NCI-H510A (cell line): ENCODE measurements at regions not wholly inside any gene's neighbourhood (a gene's known extent, or its start where the extent isn't known, plus 50 kb on each side); places are given as distances from the start of the nearest gene placed in this dataset.

Experiments
- DNase-seq: peaks from one replicate; lab custom pipeline; 2025; lab: John Stamatoyannopoulos, UW

DNA sequence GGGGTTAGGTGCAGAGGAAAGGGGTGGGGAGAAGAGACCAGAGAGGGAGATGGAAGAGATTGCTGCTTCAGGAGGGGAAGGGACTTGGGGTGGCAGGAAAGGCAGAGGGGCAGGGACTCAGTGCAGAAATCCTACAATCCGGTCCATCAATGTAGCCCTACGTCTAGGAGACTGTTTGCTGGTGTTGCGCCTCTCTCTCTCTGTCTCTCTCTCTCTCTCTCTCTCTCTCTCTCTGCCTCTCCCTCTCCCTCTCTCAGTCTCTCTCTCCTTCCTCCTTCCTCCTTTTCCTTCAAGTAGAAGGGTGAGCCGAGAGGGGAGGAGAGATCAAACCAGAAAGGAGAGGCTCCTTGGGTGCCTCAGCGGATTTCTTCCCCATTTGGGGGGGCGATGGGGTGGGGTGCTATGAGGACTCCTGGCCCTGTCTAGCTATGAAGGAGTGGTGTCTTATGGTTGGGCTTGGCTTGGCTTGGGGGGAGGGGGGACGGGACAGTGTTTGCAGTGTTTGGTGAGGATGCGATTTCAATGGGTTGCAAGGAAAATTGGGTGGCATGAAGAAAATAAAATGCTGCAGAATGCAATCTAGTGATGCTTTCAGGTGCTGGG lies 181.2 kb downstream of the TBXT start:
- no peak for DNase-seq

DNA sequence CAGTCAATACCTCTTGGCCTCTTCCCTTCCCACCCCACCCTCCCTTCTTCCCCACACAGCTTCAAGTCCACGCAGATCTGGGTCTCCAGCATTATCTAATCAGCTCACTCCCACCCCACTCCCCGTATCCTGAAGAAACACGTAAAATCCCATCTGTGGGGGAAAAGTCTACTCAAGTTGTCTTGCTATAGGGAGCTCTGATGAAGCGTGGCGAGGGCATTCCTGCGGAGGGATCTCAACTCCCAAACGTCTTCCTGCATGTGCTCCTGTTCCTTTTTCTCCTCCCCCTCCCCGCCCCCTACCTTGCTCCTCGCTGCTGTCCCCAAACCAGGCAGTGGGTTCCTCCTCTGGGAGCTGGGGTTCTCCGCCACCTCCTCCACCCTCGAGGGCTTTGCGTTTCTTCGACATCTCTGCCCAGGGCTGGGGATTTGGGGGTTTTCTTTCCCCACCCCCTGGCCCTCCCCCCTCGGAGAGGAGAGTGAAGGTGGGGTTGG lies 181.8 kb downstream of the TBXT start:
- no peak for DNase-seq

DNA sequence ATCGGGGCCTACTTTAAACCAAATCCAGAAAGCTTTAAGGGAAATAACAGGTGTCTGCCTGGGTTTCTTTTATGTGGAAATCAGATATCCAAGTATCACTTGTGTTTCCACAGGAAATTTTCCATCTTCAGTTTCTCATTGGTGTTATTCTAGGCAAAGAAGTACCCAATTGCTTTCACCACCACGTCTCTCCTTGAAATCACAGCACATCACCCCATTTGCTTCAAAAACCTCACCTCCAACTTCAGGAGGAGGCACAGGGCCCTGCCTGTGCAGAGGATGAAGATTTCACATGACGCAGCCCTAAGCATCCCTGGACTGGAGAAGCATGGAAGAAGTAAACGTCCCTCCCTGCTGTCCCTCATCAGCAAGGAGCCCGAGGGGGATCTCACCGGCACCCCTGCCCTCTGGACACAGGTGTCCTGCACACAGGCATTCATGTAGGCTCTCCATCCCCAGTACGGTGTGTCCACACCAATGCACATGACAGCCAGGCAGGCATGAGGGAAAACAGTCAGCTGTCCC lies 182.3 kb downstream of the TBXT start:
- no peak for DNase-seq

DNA sequence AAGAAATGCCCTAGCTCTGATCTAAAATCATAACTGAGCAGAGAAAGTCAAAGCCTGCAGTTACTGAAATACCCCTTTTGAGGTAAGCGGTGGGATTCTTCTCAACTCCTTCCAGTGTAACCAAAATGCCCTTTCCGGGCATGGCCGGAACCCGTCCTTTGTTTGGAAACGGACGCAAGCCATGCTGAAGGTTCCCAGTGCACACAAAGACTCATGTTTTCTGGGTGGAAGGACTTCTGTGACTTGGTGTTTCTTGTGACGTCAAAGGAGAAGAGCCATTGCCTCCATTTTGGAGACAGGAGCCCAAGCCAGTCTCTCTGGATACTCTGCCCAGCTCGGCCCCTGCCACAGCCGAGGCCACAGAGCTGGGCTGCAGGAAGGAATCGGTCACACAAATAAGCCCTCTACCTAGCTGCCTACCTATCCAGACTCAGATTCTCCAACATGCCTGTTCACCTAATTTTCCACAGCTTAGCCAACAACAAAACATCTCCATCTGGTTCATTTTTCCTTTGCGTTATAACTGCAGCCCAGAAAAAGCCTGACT lies 182.8 kb downstream of the TBXT start:
- no peak for DNase-seq

DNA sequence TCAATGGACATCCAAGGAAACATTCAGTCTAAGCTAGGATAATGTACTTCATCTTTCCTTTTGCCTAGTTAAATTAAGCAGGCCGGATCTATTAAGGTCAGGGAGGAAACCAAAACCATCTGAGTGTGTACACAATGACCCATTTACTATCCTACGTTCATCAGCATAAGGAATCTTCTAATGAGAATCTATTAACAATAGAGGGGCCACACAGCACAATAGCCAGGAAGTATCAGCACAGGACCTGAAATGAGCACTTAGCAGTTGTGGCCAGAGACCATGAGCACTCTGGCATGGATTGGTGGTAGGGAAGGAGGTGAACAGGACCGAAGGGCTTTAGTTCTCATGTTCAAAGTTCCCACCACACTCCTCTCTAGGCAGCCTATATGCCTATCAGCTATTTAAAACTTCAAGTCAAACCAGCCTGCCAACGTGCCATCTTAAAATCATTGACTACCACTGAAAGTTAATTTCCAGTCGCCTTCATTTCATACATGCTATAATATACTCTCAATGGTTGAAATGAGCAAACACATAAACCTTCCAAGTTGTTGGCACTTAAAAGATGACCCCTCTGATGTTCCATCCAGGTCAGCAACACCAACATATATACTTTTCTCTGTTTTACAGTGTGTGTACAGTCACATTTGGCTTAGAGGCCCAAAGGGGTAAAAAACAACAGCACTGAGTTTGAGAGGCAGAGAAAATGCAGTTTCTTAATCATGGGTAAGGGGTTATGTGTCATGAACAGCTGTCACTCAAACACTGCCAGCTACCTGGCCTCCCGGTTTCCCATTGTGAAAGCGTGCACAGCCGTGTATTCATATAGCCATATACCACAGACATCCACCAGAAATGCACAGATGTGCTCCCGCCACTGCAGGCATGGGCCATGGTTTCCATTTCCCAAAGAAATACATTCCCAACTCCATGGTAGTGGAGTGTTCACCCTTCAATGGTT lies 184.3 kb downstream of the TBXT start:
- no peak for DNase-seq

DNA sequence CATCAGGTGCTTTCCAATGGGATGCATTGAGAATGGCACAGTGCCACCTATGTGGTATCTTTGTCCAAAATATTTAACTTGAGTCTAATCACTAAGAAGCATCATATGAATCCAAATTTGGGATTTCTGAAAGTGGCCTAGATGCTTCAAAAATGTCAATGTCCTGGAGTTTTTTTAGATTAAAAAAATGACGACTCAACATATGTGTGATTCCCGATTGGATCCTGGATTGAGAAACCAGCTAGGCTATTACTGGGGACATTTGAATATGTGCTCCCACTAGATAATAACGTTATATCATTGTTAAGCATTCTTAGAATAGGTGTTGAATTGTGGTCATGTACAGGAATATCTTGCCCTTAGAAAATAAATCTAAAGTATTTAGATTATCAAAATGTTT lies 189.2 kb downstream of the TBXT start:
- DNase-seq, result no peak

DNA sequence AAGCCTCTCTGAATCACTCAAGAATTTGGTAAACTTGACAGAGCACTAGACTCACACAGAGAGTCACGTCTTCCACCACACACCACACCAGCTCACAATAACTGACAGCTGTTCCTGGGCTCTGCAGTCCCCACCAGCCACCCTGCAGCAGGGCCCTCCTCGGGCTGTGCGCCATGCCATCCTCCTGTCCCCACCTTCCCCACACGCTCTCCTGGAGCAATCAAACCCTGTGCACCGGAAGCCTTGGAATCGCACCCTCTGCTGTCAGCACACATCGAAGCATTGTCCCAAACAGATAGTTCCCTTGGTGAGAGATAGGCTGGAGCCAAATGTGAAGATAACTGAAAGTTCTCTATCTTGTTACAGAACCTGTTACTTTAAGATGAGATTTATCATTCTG lies 191.0 kb downstream of the TBXT start:
- no peak for DNase-seq

DNA sequence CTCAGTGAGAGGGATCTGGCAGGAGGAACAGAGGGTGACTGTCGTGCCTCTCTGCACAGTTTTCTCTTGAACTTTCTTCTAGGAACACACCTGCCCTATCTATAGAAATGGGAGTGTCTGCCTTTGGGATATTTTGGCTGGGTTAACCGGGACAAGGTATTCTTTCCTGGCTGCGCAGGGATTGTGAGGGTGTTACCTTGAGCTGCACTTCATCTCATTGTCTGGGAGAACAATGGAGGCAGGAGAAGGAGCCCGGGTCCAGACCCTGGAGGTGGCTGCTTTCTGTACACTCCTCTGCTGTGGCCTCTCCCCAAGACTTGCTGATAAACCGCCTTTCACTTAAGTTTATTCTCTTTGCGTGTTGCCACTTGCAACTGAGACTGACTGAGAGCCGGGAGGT lies 192.8 kb downstream of the TBXT start:
- no peak for DNase-seq

DNA sequence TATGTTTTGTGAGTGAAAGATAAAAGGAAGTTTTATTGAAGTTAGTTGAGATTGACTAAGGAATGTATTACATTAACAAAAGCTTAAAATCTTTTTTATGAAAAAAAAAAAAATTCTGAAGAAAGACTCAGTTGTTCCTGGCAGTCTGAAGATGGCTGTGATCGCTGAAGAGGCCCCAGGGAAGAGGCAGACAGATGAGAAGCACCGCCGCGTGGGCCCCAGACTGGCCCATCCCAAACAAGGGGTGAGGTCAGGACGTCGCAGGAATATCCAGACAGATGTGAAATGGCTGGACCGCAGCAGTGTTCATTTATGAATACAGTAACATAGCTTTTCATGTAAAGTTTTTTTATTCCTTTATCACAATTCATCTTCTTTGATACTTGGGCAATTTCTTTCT lies 194.2 kb downstream of the TBXT start:
- DNase-seq, result no peak

DNA sequence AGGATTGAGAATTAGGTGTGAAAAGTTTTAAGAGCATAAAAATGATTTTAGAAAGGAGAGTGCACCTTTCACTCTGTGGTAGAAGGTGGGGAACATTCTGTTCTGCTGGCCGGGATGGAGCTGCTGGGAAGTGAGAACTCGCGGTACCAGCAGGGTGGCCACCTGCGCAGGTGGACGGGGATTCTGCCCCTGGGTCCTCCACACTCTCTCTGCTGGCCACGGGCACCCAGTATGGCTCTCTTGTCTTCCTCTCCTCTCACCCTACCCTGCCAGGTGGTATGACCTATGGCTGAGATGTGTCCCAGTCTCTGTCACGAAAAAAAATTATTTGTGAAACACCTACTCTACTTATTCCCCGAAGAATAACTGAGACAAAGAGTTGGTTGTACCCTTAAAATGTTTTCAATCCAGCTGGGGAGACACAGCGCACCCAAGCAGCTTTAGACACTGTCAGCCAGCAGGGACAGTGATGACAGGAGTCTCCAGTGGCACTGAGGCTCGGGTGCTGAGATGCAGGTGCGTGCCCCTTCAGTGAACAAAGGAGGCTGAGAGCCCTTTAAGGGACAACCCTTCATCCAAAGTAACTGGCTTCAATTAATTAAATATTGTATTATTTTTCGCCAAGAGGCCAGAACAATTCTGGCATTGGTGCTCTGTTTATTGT lies 195.4 kb downstream of the TBXT start:
- no peak for DNase-seq

DNA sequence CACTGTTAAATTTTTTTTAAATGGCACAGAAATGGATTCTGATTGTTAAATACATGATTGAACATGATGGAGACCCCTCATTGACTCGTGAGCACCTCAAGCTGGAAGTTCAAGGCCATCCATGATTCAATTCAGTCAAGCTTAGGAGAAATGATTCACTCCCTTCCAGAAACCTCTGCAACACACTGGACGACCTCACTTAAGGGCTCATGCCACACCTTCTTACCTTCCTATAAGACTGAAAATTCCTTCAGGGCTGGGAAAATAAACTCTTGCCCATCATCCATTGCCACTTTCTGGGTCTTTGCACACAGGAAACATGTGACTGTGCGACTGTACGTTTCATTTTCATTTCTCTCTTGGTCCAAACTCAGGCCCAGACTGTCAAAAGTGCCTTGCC lies 196.4 kb downstream of the TBXT start:
- DNase-seq, result no peak

DNA sequence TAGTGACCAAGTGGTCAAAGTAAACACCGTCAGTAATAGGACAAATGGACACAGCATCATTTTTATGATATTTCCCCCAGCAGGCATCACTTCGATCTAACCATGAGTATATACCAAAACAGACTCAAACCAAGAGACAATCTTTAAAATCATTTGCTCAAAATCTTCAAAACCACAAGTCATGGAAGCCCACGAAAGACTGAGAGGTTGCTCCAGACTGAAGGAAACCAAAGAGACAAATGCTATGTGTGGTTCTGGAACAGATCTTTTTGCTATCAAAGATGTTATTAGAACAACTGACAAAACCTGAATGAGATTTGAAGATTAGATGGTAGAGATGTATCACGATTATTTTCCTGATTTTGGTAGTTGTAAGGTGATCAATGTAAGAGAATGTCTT lies 197.7 kb downstream of the TBXT start:
- DNase-seq, result no peak

DNA sequence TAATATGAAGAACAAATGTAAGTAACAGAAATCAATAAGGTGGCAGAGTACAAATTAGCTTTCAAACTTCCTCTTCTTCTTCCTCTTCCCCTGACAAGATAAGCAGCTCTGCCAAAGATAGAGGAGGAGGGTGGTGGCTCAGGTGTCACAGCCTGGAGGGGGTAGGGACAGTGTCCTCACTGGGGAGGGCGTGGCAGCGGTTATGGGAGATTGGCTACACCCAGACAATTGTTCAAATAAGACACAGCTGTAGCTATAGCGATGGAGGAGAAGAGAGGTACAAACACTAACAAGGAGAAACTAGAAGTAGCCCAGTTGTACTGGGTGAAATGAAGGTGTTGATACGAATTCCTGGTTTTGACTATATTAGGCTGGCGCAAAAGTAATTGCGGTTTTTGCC lies 198.5 kb downstream of the TBXT start:
- no peak for DNase-seq

DNA sequence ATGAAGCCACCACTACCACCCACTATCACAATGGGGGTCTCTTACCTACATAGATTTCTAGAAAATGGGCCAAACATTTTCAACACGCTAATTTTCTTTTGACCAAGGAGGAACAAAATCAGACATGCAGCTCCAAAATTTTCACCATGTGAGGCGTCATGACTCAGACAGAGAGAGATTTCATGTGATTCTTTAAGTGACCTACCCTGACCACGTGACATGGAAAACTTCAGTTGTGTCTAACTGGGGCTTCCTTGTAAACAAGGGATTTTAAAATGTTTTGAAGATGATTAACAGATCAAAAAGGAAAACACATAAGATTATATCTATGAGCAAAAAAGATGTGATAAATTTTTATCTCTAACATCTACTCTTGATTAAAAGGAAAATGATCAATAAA lies 199.2 kb downstream of the TBXT start:
- no peak for DNase-seq

DNA sequence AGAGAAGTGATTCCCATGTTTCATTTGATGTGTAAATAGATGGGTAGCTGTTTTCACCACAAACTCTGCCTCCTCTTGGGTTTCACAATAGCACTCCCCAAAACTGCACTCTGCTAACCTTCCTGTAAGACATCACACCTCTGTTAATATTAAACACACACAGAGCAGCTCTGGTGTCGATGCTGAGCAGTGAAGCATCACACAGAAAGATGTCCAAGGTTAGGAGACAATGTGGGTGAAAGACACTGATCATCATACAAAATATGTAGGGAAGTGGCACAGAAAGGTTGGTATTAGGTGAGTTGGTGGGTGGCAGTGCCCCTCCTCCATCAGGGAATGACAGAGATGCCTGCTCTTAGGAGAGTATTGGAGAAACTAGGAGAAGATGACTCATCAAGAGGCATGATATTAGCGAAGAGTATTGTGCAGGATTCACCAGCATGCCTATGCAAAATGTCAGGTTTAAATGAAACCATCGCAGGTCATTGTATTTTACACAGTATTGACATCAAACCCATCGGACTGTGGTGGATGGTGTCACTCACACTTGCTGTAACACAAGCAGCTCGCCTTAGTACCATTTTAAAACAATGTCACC lies 199.7 kb downstream of the TBXT start:
- no peak for DNase-seq

DNA sequence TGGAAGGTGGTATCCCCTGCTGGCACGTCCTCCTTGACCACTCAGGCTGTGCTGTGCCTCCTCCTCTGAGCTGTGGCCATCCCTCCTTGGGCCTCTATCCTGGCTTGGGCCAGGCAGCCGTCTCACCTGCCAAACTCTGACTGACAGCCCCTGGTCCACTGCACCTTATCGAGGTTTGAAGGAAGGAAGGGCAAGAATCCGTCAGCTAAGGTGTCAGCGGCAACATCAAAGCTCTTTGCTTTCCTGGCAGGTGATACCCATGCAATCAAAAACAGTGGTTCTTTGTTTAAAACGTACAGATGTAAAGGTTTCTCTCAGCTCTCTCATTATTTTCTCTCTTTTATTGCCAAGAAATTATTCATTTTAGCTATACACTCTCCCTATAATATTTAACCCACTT lies 203.9 kb downstream of the TBXT start:
- DNase-seq, result no peak

DNA sequence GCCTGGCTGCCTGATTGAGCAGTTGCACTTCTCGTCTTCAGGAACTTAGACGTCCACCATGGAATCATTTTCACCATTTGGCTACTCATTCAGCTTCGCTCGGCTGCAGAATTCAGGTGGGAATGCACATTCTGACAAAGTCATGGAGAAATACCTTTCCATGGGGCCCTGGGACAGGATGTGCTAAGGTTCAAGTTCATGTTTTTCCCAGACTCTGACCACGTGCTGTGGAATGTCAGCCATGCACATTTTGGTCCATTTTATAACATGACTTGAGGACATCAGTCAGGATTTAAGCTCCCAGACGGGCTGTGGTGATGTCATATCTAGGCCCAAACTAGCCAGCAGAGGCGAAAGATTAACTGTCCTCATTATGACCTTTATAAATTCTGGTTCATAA lies 205.3 kb downstream of the TBXT start:
- no peak for DNase-seq

DNA sequence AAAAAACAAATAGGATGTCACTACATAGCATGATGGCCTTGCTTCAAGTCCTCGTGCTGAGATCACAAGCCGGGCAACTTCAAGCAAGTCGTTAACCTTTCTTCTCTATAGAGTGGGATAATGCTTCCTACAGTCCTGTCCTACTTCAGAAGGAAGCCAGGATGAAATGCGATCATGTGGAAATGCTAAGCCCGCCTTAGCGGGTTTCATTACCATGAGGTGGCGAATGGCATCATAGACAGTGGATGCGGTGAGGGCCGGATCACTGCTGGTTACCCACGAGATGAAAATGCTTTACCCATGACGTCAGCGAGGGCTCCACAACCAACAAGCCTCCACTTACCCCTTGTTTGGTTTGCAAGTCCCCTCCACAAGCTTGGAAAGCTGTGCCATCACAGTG lies 206.4 kb downstream of the TBXT start:
- DNase-seq, result no peak

DNA sequence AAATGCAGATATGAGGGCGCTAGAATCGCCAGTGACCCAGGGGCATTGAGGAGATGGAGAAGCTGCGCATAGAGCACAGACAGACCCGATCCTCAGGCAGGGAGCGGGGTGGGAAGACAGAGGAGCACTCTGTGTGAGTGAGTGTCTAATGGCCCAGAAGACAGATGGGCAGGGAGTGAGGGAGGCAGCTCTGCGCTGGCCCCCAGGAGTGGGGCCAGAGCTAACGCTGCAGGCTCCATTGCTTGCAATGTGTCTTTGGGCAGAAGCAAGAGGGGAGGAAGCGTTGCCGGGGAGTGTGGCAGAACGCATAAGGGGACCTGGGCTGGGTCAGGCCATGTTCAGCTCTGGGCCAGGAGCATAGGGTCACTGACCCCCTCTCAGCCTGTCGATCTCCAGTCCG lies 207.0 kb downstream of the TBXT start:
- DNase-seq, result no peak

DNA sequence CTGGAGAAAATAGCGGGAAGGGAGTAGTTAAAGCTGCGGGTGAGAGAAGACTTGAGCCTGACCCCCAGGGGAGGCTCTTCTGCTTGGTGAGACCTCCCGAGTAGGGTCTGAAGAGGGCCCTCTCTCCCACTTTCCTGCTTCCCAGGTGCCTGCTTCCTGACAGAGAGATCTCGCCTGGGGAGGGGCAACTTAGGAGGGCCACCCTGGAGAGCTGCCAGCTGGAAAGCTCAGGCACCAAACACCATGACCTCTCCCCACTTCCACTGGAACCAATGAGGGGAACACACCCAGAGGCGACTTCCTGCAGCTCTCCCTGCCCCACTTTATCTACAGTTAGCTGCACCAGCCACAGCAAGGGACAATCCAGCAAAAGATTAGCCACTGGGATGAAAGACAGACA lies 208.0 kb downstream of the TBXT start:
- DNase-seq, result no peak

DNA sequence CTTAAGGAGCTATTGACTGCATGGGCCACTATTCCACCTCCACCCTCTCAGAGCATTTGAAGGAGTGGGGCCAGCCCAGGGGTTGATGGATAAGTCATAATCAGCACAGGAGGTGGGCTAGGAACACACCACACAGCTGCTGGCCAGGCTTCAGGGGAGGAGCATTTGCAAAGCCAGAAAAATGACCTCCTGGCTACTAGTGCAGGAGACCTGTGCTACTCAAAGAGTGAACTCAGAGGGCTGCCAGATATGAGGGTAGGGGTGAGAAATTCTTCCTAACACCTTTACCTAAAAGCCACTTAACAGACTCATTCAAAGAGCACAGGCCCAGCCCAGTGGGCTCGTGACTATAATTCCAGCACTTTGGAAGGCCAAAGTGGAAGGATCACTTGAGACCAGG lies 210.8 kb downstream of the TBXT start:
- DNase-seq, result no peak

DNA sequence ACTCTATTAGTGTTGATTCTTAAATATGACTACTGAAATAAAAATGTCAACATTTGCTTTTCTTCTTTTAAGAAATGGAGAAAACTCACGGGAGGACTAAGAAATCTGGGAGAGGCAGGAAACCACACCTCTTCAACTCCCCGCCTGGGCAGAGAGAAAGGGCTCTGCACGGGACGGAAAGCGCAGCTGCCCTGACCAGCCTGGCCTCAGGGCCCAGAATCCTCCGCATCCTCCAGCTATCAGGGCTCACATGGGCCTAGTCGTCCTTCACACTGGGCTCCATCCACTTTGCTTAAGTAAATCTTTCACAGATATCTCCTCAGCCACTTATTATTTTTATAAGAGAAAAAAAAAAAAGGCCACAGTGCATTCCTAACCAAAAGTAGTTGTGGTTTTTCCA lies 215.1 kb downstream of the TBXT start:
- DNase-seq, result no peak
